Stomach smooth muscle (tissue), 2 donors: ENCODE measurements at regions not wholly inside any gene's neighbourhood (a gene's known extent, or its start where the extent isn't known, plus 50 kb on each side); places are given as distances from the start of the nearest gene placed in this dataset.
"Not testable (repeated sequence)": the region's sequence is repeated elsewhere in the genome, so short reads cannot be mapped to it uniquely, and the experiment has no call there.

ENCODE experiments used
- H3K27ac ChIP-seq: one replicate; pipeline ENCODE4 v1.7.0; 2013; ENCODE audit warnings: mild to moderate bottlenecking, low read length, inconsistent platforms
- H3K27me3 ChIP-seq, 2 donors: one replicate each; pipeline ENCODE4 v1.7.0; 2013; ENCODE audit warnings: low read length in 2 of 2; ENCODE audit not compliant: insufficient read depth in 2 of 2, control insufficient read depth in 1 of 2
- H3K36me3 ChIP-seq, 2 donors: one replicate each; pipeline ENCODE4 v1.7.0; 2013; ENCODE audit warnings: low read length in 2 of 2; ENCODE audit not compliant: control insufficient read depth in 2 of 2, insufficient read depth in 2 of 2
- H3K4me1 ChIP-seq: one replicate; pipeline ENCODE4 v1.7.0; 2013; ENCODE audit warnings: low read length; ENCODE audit not compliant: control insufficient read depth, insufficient read depth
- H3K4me3 ChIP-seq, 2 donors: one replicate each; pipeline ENCODE4 v1.7.0; 2013; ENCODE audit warnings: low read length in 2 of 2
- H3K9ac ChIP-seq, 2 donors: one replicate each; pipeline ENCODE4 v1.7.0; 2013; ENCODE audit warnings: low read length in 2 of 2, mild to moderate bottlenecking in 1 of 2
- H3K9me3 ChIP-seq, 2 donors: one replicate each; pipeline ENCODE4 v1.7.0; 2013; ENCODE audit warnings: low read length in 2 of 2; ENCODE audit not compliant: control insufficient read depth in 2 of 2
- donor health status: healthy.
- donor health status: Pancreatic carcinoma.

GRCh38 chr7:70207-70606 is 122.2 kb upstream of the FAM20C start:
- not testable (repeated sequence) for H3K27ac ChIP-seq, H3K9me3 ChIP-seq, H3K9ac ChIP-seq, H3K36me3 ChIP-seq, H3K4me3 ChIP-seq, H3K27me3 ChIP-seq
- H3K4me1 ChIP-seq: peaks cover 20% of the 10 kb centered on the region

DNA sequence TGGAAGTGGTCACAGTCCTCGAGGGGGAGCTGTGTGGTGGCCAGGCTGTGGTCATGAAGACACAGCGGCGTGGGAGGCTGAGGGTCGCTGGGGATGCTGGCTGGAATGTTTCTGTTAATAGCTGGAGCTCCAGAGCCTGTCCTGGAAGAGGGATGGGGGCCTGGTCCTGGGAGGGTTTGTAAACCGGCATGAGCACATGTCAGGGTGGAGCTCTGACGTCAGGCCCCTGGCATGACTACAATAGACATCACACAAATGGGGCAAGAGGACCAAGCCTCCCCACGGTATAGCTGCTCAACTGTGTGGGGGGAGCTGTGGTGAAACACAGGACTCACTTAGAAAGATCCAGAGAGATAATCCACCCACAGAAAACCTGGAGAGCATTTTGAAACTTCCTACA is 121.4 kb upstream of the FAM20C start:
- not testable (repeated sequence) for H3K4me3 ChIP-seq, H3K27me3 ChIP-seq, H3K9ac ChIP-seq, H3K9me3 ChIP-seq, H3K36me3 ChIP-seq
- Histone ChIP-seq H3K4me1 (peaks cover 18% of the 10 kb centered on the region), H3K27ac (peak overlapping the region; percentile 55)

DNA sequence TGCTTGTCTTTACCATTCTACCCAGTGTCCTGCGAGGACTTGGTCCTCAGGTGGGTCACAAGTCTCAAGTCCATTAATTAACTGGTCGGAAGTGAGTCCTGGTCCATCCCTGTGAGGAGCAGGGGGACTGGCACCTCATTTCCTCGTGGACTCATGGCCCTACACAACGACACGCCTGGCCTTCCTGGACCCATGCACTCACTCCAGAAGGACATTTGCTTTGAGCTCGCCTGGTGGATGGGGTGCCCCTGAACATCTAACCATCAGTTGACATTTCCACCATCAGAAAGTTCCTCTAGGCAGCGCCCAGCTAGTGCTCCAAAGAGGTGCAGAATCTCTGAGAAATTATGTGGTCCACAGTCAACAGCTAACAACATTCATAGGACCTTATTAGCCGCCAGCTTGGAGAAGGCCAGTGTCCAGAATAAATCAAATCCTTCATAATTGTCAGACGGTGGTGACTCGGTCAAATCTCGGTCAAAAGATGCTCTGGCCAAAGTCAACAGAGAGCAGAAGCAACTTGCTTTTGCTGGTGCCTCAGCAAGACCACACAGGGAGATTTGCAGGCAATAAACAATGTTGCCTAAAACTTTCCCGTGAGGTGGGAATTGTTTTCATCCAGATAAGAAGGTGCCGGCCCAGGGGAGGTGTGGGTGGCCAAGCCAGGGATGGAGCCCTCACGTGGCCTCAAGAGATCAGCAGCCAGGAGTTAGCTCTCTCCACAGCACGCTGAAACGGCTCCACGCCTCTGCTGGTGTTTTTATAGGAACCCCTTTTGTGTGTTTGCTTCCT is 119.9 kb upstream of the FAM20C start:
- H3K4me1 ChIP-seq: peaks cover 16% of the 10 kb centered on the region
- not testable (repeated sequence) for H3K27ac ChIP-seq, H3K9ac ChIP-seq, H3K36me3 ChIP-seq, H3K4me3 ChIP-seq, H3K27me3 ChIP-seq, H3K9me3 ChIP-seq

DNA sequence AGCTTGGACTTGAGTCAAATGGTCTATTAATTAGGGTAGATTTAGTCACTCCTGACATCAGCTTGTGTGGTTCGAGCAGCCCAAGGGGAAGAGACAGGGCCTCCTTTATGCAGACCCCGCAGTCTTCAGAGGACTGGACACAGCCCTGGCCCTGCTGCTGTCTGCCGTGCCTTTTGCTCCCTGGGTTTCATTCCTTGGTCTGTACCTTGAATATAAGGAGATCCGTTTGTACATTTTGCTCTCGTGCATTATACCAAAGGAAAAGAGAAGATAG is 119.4 kb upstream of the FAM20C start:
- H3K36me3 ChIP-seq, H3K4me3 ChIP-seq, H3K9me3 ChIP-seq, H3K27ac ChIP-seq, H3K9ac ChIP-seq, H3K27me3 ChIP-seq: not testable (repeated sequence)
- peaks cover 15% of the 10 kb centered on the region for H3K4me1 ChIP-seq

- H3K27me3 ChIP-seq, H3K4me1 ChIP-seq, H3K36me3 ChIP-seq, H3K4me3 ChIP-seq, H3K9ac ChIP-seq, H3K27ac ChIP-seq, H3K9me3 ChIP-seq: not testable (repeated sequence)
Measured at GRCh38 chr7:74008-74540, 118.3 kb upstream of the FAM20C start.

DNA sequence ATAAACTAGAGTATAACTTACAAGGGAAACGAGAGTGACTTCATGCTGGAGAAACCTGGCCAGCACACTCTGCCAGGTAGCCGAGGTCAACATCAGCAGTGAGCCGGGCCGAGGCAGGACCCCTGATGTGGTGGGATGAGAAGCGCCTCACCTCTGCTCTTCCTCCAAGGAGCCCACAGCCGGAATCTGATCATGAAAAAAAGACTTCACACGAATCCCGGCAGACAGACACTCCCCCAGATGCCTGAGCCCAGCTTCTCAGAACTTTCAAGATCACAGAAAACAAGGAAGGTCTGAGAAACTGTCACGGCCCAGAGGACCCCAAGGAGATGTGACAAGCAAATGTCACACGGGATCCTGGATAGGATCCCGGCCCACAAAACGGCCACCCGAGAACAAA is 116.9 kb upstream of the FAM20C start:
- H3K27ac ChIP-seq, H3K4me3 ChIP-seq, H3K9ac ChIP-seq, H3K27me3 ChIP-seq, H3K36me3 ChIP-seq, H3K9me3 ChIP-seq, H3K4me1 ChIP-seq: not testable (repeated sequence)

DNA sequence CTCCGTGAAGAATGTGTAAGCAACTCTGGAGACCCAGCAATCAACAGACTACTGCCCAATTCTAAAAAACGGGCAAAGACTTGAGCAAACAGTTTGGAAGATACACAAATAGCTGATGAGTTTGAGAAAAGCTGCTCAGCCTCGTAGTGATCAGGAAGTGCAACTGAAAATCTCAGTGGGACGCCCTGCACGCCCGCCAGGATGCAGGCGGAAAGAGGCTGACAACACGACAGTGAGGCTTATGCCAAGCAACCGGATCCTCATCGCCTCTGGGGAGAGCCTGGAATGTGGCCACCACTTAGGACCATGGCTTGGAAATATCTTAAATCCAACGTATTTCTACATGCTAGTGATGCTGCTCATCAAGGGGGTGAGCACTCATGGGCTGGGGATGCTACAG is 116.2 kb upstream of the FAM20C start:
- not testable (repeated sequence) for H3K9ac ChIP-seq, H3K4me1 ChIP-seq, H3K36me3 ChIP-seq, H3K4me3 ChIP-seq, H3K27me3 ChIP-seq, H3K9me3 ChIP-seq, H3K27ac ChIP-seq

- H3K9me3 ChIP-seq, H3K27ac ChIP-seq, H3K4me1 ChIP-seq, H3K9ac ChIP-seq, H3K36me3 ChIP-seq, H3K4me3 ChIP-seq, H3K27me3 ChIP-seq: not testable (repeated sequence)
Measured at GRCh38 chr7:76829-77395, 115.5 kb upstream of the FAM20C start.

- H3K4me1 ChIP-seq, H3K9me3 ChIP-seq, H3K9ac ChIP-seq, H3K4me3 ChIP-seq, H3K27ac ChIP-seq, H3K27me3 ChIP-seq, H3K36me3 ChIP-seq: not testable (repeated sequence)
Measured at GRCh38 chr7:78862-79261, 113.5 kb upstream of the FAM20C start.

GRCh38 chr7:79400-80055 is 112.8 kb upstream of the FAM20C start:
- H3K9ac ChIP-seq, H3K27ac ChIP-seq, H3K27me3 ChIP-seq, H3K36me3 ChIP-seq, H3K9me3 ChIP-seq, H3K4me1 ChIP-seq, H3K4me3 ChIP-seq: not testable (repeated sequence)
